ENCODE measurements at regions not wholly inside any gene's neighbourhood (a gene's known extent, or its start where the extent isn't known, plus 50 kb on each side); places are given as distances from the start of the nearest gene placed in this dataset.

GRCh38 chr14:38867561-38868150 is 235.4 kb downstream of the SEC23A start (continued):
- TF ChIP-seq FUBP1 (CRISPR knock-in tag; IDR thresholded peaks at IDR 0.05; ENCODE audit: borderline replicate concordance) (no peak), NFKBIZ (CRISPR knock-in tag; IDR thresholded peaks at IDR 0.05) (0 out of 2 replicates have a peak, but pooled peaks have one; percentile 63), NFKB2 (CRISPR knock-in tag; IDR thresholded peaks at IDR 0.05; ENCODE audit: borderline replicate concordance) (no peak), TRAFD1 (CRISPR knock-in tag; IDR thresholded peaks at IDR 0.05; ENCODE audit: borderline replicate concordance) (no peak), ZMYM2 (CRISPR knock-in tag; IDR thresholded peaks at IDR 0.05) (no peak), BRD4 (CRISPR knock-in tag; IDR thresholded peaks at IDR 0.05) (no peak), NFYB (CRISPR knock-in tag; IDR thresholded peaks at IDR 0.05) (no peak), TSC22D2 (CRISPR knock-in tag; IDR thresholded peaks at IDR 0.05; ENCODE audit: borderline replicate concordance) (no peak), ZNF10 (CRISPR knock-in tag; IDR thresholded peaks at IDR 0.05; ENCODE audit: borderline replicate concordance, low read depth) (no peak), DDIT3 (CRISPR knock-in tag; IDR thresholded peaks at IDR 0.05) (no peak), IKZF4 (CRISPR knock-in tag; IDR thresholded peaks at IDR 0.05; ENCODE audit: borderline replicate concordance, low read depth, not compliant biosample characterization) (no peak), CHD2 (IDR thresholded peaks at IDR 0.05; ENCODE audit: low read depth, low read length) (no peak), TEF (CRISPR knock-in tag; IDR thresholded peaks at IDR 0.05) (no peak), MLXIP (CRISPR knock-in tag; IDR thresholded peaks at IDR 0.05; ENCODE audit: borderline replicate concordance) (no peak), ZXDC (CRISPR knock-in tag; IDR thresholded peaks at IDR 0.05) (no peak), ZNF549 (CRISPR knock-in tag; IDR thresholded peaks at IDR 0.05) (no peak)

Measured in HepG2 (cell line).